Spleen (tissue), 11 donors: ENCODE measurements at regions not wholly inside any gene's neighbourhood (a gene's known extent, or its start where the extent isn't known, plus 50 kb on each side); places are given as distances from the start of the nearest gene placed in this dataset.

ENCODE experiments used
- DNase-seq: peaks from one replicate; pipeline ENCODE4 v3.0.0-alpha.2; 2020
- H3K27ac ChIP-seq, 8 donors: fragments of 200-600 bp; sonication (generic) in 7 of 8; 1 replicate in 4 of 8; 2 replicates in 4 of 8; pipeline versions ENCODE4 v1.5.0 to v1.8.0; 2016 to 2021; ENCODE audit warnings: inconsistent platforms in 4 of 8, mild to moderate bottlenecking in 4 of 8, moderate library complexity in 1 of 8
- H3K27me3 ChIP-seq, 7 donors: fragments of 200-600 bp; sonication (generic) in 6 of 7; replicated peaks in 1 of 7; 1 replicate in 4 of 7; 2 replicates in 3 of 7; pipeline versions ENCODE4 v1.5.0 to v1.8.0; 2016 to 2021; ENCODE audit warnings: inconsistent platforms in 3 of 7, mild to moderate bottlenecking in 1 of 7
- H3K36me3 ChIP-seq, 6 donors: fragments of 200-600 bp; sonication (generic) in 5 of 6; 1 replicate in 4 of 6; 2 replicates in 2 of 6; pipeline versions ENCODE4 v1.5.0 to v1.8.0; 2016 to 2021; ENCODE audit warnings: inconsistent platforms in 2 of 6
- H3K4me1 ChIP-seq, 6 donors: fragments of 200-600 bp; sonication (generic) in 5 of 6; 1 replicate in 3 of 6; 2 replicates in 3 of 6; pipeline versions ENCODE4 v1.5.0 to v1.8.0; 2016 to 2021; ENCODE audit warnings: inconsistent platforms in 3 of 6
- H3K4me3 ChIP-seq, 8 donors: fragments of 200-600 bp; sonication (generic) in 7 of 8; 1 replicate in 4 of 8; 2 replicates in 4 of 8; pipeline versions ENCODE4 v1.5.0 to v1.8.0; 2016 to 2021; ENCODE audit warnings: inconsistent platforms in 4 of 8, mild to moderate bottlenecking in 4 of 8, moderate library complexity in 2 of 8
- H3K9me3 ChIP-seq, 8 donors: fragments of 200-600 bp; sonication (generic) in 7 of 8; 1 replicate in 4 of 8; 2 replicates in 4 of 8; pipeline versions ENCODE4 v1.5.0 to v1.8.0; 2016 to 2021; ENCODE audit warnings: inconsistent platforms in 4 of 8
- CTCF ChIP-seq, 11 experiments: fragments of 200-600 bp in 7 of 11; fragments of 450-650 bp in 4 of 11; sonication (generic) in 4 of 11; IDR thresholded peaks in 8 of 11; conservative IDR thresholded peaks in 3 of 11; 1 replicate in 7 of 11; 2 replicates in 4 of 11; pipeline versions ENCODE4 v1.4.0 to v1.8.0; 2016 to 2021; ENCODE audit warnings: antibody characterized with exemption in 11 of 11, inconsistent platforms in 4 of 11, mild to moderate bottlenecking in 1 of 11
- POLR2A ChIP-seq, 3 donors: fragments of 450-650 bp; IDR thresholded peaks; one replicate each; pipeline ENCODE4 v1.5.1; 2017; ENCODE audit warnings: antibody characterized with exemption in 3 of 3, mild to moderate bottlenecking in 1 of 3
- POLR2AphosphoS5 ChIP-seq, 3 donors: sonication (generic); formaldehyde crosslinking; IDR thresholded peaks; one replicate each; pipeline ENCODE4 v1.5.1; 2017; ENCODE audit warnings: antibody characterized with exemption in 3 of 3
- WGBS, 5 donors: extraction: QIAGEN DNeasy Blood & Tissue Kit in 3 of 5; methylation state at CpG; one replicate each; pipeline versions ENCODE4 v1.1.5 to v1.1.7; 2013 to 2018; 5-methylcytosine and 5-hydroxymethylcytosine counted together
- intact Hi-C: fragments of 100-400 bp; cut with DNase I; formaldehyde crosslinking; loops from one replicate; pipeline ENCODE4 v1.15.0; 2023; ENCODE audit warnings: low total_unique reads
- donor health status: healthy with polysubstance abuse.
- donor health status: DM: no; HTN: no; CAD: no; lungs with moderate emphysema.
- donor health status: DM: no; HTN: no; CAD: no.
- donor health status: Bipolar disorder and iron deficiency.
- donor health status: healthy.
- donor health status: DM: no; HTN: no; CAD: no.
- donor health status: DM: yes; HTN: yes; CAD: no.

- 0 to 1% (median 1%) methylated on average over 42 to 71 of the region's 71 CpGs for WGBS, 5 donors
- TF ChIP-seq POLR2AphosphoS5 (IDR thresholded peaks at IDR 0.05), result peak in 1 of 3 donors; percentile 38
- no peak for TF ChIP-seq POLR2A (IDR thresholded peaks at IDR 0.05)
- peak in 1 of 11 experiments; percentile 4 for TF ChIP-seq CTCF (IDR thresholded peaks at IDR 0.05 in 8 of 11, conservative IDR thresholded peaks at IDR 0.05 in 3 of 11)
- H3K9me3 ChIP-seq, result peaks cover 0 to under 1% (median 0%) of the 10 kb centered on the region in 8 donors
- intact Hi-C loops, result no loop called here
- peak overlapping the region in 2 of 8 donors; percentile 4 to 15 for H3K27ac ChIP-seq
- H3K4me1 ChIP-seq, result peaks cover 38 to 55% (median 52%) of the 10 kb centered on the region in 6 donors
- peaks cover 14 to 100% (median 94%) of the 10 kb centered on the region in 7 donors for H3K27me3 ChIP-seq
- peak; percentile 81 for DNase-seq
- no peaks in the 10 kb centered on the region for H3K36me3 ChIP-seq
- H3K4me3 ChIP-seq, result peak overlapping the region; percentile 17 to 72 (median 44)
These were observed 245.0 kb upstream of the TOPAZ1 start for GRCh38 chr3:43996379-43997301.

DNA sequence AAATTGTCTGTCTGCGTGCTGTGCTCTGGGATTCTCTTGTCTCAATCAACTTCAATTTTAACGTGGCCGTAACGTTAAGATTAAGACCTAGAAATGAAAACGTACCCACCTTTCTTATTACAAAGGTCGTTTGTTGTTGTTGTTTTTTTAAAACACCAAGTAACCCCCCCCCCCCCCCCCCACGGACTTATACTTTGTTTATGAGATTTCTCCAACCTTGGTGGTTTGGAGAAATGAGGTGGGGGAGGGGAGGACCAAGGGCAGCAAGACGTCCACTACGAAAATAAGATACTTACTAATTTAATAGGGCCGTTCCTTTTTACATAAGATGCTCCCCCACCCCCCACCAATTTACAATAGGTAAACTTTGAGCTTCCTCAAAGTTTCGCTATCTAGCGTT, 244.4 kb upstream of the TOPAZ1 start:
- intact Hi-C loops, result no loop called here
- TF ChIP-seq CTCF (IDR thresholded peaks at IDR 0.05 in 8 of 11, conservative IDR thresholded peaks at IDR 0.05 in 3 of 11) (no peak), POLR2A (IDR thresholded peaks at IDR 0.05) (no peak), POLR2AphosphoS5 (IDR thresholded peaks at IDR 0.05) (no peak)
- Histone ChIP-seq H3K9me3 (no peaks in the 10 kb centered on the region), H3K27ac (peak overlapping the region in 1 of 8 donors; percentile 4), H3K27me3 (peaks cover 14 to 100% (median 94%) of the 10 kb centered on the region in 7 donors), H3K4me1 (peaks cover 38 to 55% (median 52%) of the 10 kb centered on the region in 6 donors), H3K4me3 (peak overlapping the region in 7 of 8 donors; percentile 42 to 72 (median 54)), H3K36me3 (no peaks in the 10 kb centered on the region)
- no peak for DNase-seq
- WGBS, 5 donors, result 1 to 3% (median 2%) methylated on average over 12 of the region's 12 CpGs

GRCh38 chr3:43997788-43998369, 243.8 kb upstream of the TOPAZ1 start:
- H3K4me3 ChIP-seq, result peak overlapping the region in 7 of 8 donors; percentile 44 to 72 (median 54)
- peaks cover 38 to 55% (median 52%) of the 10 kb centered on the region in 6 donors for H3K4me1 ChIP-seq
- H3K9me3 ChIP-seq, result no peaks in the 10 kb centered on the region
- intact Hi-C loops, result no loop called here
- peaks cover 14 to 100% (median 94%) of the 10 kb centered on the region in 7 donors for H3K27me3 ChIP-seq
- no peak for DNase-seq
- no peaks in the 10 kb centered on the region for H3K36me3 ChIP-seq
- 1 to 3% (median 3%) methylated on average over 32 to 33 of the region's 33 CpGs for WGBS, 5 donors
- no peak overlapping the region for H3K27ac ChIP-seq
- TF ChIP-seq POLR2AphosphoS5 (IDR thresholded peaks at IDR 0.05) (peak in 1 of 3 donors; percentile 23), POLR2A (IDR thresholded peaks at IDR 0.05) (no peak), CTCF (IDR thresholded peaks at IDR 0.05 in 8 of 11, conservative IDR thresholded peaks at IDR 0.05 in 3 of 11) (no peak)
